GM12892 (cell line): ENCODE measurements at regions not wholly inside any gene's neighbourhood (a gene's known extent, or its start where the extent isn't known, plus 50 kb on each side); places are given as distances from the start of the nearest gene placed in this dataset.

Experiments
- POLR2A ChIP-seq: IDR thresholded peaks from 2 replicates; pipeline ENCODE4 v1.6.1; 2011; ENCODE audit warnings: low read depth, low read length, control low read depth
- POLR2AphosphoS5 ChIP-seq: IDR thresholded peaks from 2 replicates; pipeline ENCODE4 v1.6.1; 2011; ENCODE audit warnings: low read depth, low read length, control low read depth

GRCh38 chr2:146982393-146982846 is 862.4 kb upstream of the ACVR2A start:
- no peak for TF ChIP-seq POLR2A
- TF ChIP-seq POLR2AphosphoS5 = no peak
